EL (cell line): ENCODE measurements at regions not wholly inside any gene's neighbourhood (a gene's known extent, or its start where the extent isn't known, plus 50 kb on each side); places are given as distances from the start of the nearest gene placed in this dataset.
A peak's percentile ranks its signal among the peaks of the same experiment; 100 is the strongest.

Experiments used
- DNase-seq: peaks from one replicate; pipeline ENCODE4 v3.0.0-alpha.2; 2016

DNA sequence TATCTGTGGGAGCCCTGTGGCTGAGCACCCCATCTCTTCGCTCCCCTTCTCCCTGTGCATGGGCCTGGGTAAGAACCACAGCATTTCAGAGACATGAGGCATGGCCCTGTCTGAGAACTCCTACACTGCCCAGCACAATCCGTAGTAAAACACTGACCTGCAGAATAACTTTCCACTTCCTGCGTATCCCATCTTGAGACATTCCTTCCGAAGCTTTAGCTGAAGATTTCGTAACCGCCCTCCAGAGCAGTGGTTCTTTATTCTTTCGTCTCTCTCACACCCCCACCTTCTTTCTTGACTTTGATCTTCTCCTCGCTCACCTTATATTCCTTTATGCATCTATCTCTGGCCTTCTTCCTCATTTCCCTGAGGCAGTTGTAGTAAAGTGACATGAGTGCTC lies 381.1 kb downstream of the HRH4 start:
- DNase-seq, result no peak

DNA sequence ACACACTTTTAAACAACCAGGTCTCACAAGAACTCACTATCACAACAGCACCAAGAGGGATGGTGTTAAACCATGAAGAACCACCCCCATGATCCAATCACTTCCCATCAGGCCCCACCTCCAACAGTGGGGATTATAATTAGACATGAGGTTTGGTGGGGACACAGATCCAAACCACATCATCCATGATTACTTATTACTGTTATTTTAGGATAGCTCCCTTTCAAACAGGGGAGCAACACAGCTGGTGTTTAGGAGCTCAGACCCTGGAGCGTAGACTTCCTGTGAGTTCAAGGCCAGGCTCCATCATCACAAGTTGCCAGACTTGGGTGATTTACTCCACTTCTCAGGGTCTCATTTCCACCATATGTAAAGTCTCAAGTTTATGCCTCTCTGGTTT lies 382.7 kb downstream of the HRH4 start:
- no peak for DNase-seq

DNA sequence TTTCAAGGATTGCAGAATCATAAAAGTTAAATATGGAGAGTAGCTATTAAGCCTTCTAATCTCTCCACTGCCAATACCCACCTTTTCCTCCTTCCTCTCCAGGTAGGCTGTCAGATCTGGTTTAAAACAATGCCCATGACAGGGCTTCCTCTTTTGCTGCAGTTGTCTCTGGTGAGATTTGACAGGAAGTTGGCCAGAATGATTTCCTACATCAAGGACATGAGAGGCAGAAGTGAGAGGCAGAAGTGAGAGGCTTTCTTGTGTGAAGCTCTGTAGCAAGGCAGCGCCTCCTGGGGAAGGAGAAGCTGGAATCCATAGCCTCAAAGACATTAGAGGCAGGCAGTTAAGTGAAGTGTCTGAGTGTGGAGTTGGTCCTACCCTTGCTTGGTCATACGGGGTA lies 385.7 kb downstream of the HRH4 start:
- DNase-seq, result no peak

DNA sequence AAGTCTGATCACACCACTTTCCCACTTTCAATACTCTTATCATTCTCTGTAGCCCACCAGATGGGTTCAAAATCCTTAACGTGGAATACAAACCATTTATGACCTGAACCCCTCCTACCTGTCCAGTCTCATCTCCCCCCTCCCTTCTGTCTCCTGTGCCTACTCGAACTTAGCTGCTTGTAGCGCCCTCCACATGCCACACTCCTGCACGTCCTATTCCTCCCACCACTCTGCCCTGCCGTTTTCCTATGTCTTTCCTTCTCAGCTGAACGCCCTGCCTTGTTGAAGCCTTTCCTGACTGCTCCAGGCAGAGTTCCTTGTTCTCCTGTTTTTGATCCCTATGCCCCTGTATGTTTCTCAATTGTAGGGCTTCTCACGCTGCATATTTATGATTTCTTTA lies 390.1 kb downstream of the HRH4 start:
- no peak for DNase-seq

DNA sequence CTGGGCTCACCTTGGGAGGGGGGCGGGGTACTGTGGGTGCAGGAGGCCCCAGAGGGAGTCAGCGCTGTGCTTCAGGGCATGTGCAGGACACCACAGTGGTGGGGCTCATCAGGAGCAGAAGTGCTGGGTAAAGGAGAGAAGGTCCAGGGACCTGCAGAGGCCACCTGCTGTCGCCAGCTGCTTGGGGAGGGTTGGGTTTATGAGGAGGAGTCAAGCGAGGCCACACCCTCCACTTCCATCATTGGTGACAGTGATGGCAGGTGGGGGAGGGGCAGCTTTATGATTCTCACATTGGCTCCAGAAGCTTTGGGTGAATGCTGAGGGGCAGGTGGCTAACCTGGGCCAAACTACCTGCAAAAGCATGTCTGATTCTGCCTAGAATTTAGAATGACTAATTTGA lies 392.6 kb downstream of the HRH4 start:
- no peak for DNase-seq

DNA sequence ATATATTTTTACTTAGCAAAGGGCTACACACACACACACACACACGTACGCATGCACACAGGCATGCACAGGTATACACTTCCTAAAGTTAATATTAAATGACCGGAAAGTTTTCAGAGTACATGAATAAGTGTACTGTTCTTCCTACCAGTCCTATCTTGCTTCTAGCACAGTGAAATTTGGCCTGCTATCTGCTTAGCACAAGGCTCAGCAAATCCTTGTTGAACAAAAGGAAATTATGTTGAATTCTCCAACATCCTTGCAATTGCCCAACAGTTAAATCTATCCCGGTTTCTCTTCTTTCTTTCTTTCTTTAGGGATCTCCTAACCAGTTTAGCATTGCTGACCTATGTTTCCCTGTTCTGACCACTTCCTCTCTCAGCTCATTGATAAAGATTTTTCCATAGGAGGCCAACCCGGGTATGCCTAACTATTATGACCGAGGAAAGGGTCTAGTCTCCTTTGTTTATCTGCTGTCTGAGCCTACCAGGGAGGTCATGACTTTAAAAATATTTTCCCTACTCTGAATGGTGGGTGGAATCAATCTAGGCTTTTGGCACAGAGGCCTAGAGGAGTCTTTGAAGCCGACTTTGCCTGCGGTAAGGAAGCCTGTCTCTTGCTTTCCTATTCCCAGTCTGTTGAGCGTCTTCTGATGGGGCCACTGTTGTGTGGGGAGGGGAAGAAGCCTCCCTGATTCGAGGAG lies 400.7 kb downstream of the HRH4 start:
- no peak for DNase-seq

DNA sequence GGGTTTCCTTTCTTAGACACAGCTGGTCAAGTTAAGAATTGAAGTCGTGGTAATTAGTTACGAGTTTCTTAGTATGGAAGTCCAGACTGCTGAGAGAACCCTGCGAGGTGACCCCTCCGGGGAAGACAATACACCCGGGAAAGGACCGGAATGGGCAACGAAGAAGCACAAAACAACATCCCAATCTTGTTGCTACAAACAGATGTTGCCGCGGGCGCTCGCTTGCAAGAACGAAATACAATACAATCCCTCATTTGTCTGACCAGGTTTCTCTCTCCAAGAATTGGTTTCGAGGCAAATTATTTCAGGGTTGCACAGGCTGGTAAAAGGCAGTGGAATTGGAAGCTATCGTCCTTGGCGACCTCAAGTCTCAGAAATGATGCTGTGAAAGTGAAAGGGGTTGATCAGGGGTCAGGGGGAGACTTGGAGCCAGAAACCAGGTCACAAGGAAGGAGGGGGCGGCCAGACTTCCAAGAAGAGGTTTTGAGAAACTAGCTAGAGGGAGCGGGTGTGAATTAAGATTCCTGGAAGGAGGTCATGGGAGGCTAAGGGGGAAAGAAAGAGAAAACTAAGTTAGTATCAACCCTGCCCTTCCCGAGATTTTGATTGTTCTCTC lies 401.9 kb downstream of the HRH4 start:
- no peak for DNase-seq

DNA sequence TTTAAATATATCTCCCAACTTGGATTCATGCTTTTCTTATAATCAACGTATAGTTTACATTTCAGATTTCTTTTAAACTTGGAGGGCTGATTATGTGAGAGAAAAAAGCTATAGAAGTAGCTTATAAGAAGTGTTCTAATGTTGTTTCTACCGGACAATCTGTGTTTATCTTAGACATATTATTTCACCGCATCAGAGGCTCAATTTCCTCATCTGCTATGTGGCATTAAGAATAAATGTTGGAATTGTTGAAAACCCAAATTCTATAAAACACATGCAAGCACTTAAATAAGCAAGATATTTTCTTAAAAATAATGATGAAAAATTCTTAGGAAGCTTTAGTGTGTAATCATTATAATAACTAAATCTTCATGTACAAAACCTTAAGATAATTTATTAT lies 407.9 kb downstream of the HRH4 start:
- DNase-seq, result no peak

DNA sequence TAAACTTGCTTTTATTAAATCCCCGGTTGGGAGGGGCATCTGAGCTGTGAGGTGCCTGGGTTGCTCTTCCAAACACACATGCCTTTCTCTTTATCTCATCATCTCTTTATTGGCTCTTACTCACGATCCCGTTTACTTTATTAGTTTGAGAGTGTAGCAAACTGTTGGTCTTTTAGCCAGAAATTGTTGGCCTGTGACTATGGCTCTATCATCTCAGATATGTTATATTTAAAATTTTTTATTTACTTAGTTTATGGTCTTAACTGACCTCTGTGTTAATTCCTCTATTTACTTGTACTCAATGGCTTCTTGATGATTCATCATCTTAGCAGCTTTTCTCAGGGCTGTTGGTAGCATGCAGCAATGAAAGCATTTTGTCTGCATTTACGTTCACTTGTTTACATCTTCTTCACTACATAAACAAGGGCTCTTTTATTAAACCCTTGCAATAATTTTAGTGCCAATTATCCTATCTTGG lies 408.4 kb downstream of the HRH4 start:
- DNase-seq, result peak; percentile 51

DNA sequence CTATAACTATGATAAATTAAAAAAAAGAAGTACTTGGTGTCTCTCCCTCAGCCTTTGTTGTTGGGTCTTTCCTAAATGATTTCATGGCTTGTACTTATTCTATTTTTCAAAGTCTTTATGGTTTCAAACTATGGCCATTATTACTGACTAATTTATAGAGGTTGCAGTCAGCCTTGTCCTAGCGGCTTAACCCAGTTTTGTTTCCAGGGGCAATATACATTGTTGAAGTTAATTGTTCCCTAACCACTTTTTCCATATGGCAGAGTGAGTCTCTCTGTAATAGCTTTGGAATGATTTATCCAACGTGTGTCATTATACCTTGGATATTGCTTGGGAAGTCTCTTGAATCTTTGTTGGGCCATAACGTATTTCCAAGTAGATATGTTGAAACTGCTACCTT lies 408.8 kb downstream of the HRH4 start:
- DNase-seq, result no peak

DNA sequence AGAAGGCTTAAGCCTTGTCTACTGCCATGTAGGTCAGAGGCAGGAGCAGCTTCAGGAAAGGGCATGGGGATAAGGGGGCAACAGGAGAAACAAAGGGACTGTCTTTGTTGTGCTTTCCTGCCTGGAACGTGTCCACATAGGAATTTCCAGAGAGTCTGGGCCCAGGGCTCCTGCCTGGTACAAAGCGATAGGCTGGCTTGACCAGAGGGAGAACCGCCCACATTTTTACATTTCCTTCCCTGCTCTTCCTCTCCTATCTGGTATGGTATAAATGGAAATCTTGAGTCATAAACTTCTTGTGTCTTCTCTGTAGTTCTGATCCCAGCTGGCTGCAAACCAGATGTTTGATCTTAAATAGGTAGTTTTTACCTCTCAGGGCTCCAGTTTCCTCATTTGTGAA lies 414.8 kb downstream of the HRH4 start:
- DNase-seq, result no peak

DNA sequence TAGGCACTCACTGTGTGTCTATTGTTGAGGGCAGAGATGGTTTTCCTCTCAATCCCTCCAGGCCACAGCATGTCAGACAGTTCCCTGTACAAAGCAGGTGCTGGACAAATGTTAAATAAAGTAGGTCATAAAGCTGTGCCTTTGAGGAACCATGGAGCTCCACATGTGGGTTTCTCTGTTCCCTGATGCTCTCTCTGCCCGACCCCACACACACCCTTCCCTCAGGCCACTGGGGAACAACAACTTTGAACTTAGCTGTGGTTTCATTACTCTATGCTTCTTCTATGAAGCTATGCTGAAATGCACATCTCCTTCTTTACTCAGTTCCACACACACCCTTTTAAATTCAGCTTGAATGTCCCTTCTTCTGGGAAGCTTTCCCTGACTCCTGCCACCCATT lies 415.3 kb downstream of the HRH4 start:
- DNase-seq, result no peak

DNA sequence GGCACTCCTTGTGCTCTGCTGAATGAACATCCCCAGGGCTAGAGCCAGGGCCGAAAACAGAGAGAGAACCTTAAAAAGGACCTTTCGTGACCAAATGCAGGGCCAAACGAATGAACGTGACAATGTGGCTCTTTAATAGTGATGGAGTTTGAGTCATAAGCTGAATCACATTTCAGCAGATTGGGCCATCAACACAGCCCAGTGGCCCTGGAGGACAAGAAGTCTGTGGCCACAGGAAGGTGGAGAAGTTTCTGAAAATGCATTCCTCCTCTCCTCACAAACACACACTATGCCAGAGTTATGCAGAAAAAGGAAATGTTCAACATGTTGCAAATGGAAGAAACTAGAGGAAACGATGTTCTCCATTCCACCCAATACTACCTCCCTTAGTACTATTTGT lies 415.8 kb downstream of the HRH4 start:
- peak; percentile 13 for DNase-seq

DNA sequence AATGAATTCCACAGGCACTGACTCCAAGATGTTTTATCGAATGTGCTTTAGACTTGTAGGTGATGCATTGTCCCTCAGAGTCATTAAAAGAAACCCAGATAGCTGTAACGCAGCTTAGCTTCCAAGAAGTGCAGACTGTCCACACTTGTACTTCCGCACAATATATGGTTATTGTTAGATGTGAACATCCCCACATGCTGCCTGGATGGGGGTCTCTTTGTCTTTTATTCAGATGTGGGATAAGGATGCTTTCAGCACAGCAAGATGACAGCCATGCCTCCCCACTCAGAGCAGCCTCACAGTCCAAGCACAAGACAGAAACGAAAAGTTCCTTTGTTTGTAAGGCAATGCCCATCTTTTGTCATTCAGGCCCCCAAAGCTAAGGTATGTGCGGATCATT lies 416.6 kb downstream of the HRH4 start:
- no peak for DNase-seq

DNA sequence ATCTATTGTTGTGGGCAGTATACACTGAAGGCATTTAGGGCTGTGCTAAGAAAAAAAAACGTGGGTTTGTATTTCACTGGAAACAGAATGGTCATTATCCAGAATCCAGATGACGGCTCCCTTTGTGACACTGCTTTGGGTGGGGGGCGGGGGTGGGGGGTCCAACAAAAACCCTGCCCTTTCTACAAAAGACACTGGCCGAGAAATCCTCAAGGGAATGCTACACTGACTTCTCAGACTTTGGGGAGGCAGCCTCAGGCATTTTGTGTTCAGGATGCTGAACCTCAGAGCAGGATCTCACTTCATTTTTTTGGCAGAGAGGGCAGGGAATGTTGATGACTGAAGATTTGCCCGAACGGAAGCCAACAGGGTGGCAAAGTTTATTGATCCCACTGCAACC lies 417.1 kb downstream of the HRH4 start:
- no peak for DNase-seq

DNA sequence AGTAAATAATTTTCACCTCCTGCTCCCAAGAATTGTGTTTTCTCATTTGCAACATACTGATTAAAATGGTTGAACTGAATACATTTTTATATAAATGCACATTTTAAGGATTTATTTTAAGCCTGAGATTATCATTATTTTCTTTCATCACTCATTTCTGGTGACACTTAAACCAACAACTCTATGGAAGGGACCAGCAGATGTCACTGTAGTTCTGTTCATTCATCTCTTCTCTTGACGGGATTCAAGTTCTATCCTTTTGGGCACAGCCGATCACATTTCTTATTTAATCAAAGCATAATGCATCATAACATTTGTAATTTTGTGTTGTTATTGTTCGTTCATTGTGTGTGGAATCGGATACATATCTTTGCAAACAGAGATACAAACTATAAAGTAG lies 417.9 kb downstream of the HRH4 start:
- DNase-seq, result peak; percentile 13

DNA sequence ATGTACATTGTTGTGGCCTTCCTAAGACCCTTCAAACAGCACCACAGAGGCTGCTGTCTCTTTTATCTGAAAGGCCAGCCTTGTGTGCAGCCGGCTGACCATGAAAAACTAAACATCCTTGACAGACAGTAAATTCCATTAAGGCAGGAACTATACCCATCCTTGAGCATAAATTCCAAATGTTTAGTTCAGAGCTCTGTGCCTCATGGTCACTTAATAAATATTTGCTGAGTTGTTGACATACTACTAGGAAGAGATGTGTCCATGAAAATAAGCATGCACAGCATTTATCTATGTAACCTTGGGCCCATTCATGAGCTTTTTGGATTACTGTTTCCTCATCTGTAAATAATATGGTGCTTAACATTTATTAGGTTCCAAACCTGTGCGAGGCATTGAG lies 424.8 kb downstream of the HRH4 start:
- DNase-seq, result no peak

DNA sequence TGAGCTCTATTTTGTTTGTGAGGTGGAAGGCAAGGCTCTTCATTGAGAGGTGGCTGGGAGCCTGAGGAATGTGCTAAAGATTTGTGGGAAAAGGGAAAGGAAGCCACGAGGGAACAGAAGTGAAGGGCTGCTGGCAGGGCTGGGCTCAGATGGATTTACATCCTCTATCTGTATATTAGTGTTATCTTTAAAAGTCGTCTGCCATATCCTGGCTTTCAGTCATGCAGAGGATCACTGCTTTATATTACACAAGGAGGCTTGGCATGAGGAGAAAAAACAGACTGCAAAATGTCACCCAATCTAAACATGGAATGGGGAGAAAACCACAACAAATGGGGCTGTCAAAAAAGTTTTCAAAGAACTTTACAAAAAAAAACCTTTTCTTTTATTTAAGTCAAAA lies 434.4 kb downstream of the HRH4 start:
- DNase-seq, result no peak

DNA sequence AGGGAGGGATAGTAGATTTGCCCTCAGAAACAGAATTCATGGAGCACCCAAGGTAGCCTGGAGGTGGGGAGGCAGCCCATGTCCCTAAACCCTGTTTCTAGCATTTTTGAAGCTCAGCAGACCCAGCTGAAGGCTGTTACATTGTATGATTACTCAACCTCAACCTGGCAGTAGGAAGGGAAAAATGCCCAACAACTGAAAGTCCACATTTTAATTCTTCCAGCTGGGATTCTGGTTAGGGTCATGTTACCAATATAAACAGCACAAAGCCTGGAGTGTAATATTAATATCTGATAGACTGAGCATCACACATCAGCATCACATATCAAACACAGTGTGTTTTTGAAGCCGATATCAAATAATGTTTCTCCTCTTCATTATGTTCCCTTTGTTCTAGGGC lies 437.0 kb downstream of the HRH4 start:
- no peak for DNase-seq

DNA sequence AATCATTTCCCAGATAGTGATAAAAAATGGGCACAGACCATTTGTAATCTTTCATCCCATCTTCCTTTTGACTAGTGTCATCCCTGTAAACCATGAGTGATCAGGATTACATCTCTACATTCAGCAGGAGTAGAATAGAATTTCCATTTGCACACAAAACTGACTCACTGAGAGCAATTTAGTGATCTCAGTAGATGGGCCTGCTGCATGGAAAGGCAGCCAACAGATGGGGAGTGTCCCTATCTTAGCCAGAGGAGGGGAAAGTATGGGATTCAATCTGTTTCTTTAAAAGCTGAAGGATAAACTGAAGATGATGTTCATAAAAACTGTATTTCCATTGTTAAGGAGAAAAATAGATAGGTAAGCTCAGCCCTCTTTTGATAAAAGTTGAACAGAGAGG lies 441.7 kb downstream of the ZNF521 start:
- DNase-seq, result no peak

DNA sequence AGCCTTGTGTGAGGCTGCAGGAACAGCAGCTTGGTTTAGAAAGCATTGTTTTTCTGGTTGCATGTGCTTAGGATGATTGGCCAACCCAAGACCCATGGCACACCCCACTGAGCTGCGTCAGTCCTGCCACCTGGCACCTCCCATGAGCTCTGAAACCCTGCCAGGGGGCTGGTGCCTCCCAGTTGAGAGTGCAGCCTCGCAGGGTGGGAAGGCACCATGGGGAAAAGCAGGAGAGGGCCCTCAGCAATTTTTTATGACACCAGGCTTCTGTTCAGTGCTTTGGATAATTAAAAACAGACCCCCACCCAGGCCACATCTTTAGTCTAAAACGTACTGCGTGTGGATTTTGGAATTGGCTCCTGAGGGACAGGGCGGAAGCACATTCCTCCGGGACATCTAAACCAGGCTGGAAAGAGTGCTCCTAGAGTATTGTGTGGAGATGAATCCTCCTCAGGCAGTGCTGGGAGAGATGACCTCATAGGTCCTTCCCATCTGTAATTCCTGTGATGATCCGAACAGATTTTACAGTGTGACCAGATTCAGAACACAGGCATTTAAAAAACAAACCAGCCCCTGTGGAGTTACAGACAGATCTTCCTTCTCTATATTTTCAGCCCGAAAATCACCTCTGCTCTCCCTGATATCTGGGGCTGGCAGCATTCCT lies 438.3 kb downstream of the ZNF521 start:
- no peak for DNase-seq

DNA sequence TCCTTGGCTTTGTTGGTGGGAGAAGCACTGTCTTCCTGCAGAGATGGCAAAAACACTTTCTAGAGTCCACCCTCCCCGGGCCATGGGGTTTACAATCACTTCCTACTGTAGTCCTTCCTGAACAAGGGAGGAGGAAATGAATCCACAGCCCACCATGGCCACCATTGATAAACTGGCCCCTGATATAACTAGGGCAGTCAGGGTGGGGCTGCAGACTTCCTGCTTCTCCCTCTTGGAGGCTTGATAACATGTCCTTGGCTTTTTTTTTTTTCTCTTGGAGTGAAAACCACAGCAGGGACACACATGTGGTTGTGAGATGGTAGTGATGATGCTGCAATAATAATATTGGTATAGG lies 437.8 kb downstream of the ZNF521 start:
- DNase-seq, result no peak

DNA sequence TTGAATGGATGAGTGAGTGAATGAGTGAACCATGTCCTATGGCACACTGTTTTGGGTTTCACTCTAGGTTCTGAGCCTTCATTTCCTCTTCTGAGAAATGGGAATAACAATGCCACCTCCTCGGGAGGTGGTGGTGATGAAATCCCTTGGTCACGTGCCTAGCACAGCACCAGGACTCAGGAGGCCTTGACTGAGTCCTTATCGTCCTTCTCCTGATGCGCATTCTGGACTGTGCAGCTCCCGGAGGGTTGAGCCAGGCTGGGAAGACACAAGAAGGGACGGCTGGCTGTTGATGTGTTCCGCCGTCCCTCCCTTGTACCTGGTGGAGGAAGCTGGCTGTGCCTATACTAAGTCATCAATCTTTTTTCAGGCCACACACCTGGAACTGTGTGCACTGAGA lies 437.3 kb downstream of the ZNF521 start:
- no peak for DNase-seq

DNA sequence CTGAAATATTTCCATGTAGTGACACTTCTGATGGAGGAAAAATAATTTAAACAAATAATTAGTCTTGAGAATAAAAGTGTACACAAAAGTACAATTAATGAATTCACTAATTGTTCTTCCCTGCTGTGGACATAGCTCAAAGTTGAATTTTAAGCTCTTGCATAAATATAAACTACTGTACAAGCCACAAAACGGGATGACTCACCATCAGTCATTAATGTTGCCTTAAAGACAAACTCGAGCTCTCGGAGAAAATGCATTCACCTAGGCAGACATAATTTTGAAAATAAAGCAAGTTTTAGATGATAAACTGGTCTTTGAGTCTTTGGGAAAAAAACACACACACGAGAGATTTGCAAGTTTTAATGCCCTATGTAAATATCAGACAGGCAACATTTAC lies 436.4 kb downstream of the ZNF521 start:
- peak; percentile 14 for DNase-seq

DNA sequence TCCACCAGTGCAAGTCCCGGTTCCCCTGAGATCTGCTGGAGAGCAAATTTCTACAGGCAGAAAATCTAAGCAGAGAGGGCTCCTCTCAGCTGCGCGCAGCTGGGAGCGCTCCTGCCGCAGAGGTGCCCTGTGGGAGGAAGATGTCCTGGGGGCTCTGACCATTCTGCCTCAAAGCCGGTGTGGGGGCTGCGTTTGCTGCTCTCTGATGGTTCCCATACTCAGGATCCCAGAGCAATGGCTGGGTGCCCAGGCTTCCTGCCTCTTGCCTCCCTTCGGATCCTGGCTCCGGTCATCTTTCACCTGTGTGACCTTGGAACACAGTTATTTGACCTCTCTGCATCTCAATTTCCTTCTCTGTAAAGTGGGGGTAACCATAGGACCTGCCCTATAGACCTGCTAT lies 434.2 kb downstream of the ZNF521 start:
- no peak for DNase-seq
